MCF 10A (cell line): ENCODE measurements at regions not wholly inside any gene's neighbourhood (a gene's known extent, or its start where the extent isn't known, plus 50 kb on each side); places are given as distances from the start of the nearest gene placed in this dataset.

Source experiments
- BruUV-seq: library from RNA; stranded (reverse); fragments of 400-500 nt; replicated peaks from 2 replicates; lab custom pipeline; 2021; lab: Mats Ljungman, UMichigan
- CTCF ChIA-PET: fragments of 300-600 bp; sonication (Branson Sonifier 250); formaldehyde crosslinking; extraction: SDS; loops from one replicate; lab custom pipeline; 2021; ENCODE audit warnings: antibody characterized with exemption, inconsistent platforms; lab: Yijun Ruan, JAX
- POLR2A ChIA-PET: fragments of 300-600, 350-650 bp; sonication (Branson Sonifier 250); formaldehyde crosslinking; extraction: SDS; loops from one replicate; lab custom pipeline; 2020; ENCODE audit warnings: antibody characterized with exemption, inconsistent platforms; lab: Yijun Ruan, JAX
- DNase-seq: peaks from one replicate; pipeline ENCODE4 v3.0.0-alpha.2; 2018; ENCODE audit not compliant: unreplicated experiment
- H3K27ac Mint-ChIP-seq: one replicate; pipeline ENCODE4 v1.8.0; 2022; ENCODE audit warnings: mild to moderate bottlenecking, low read depth, mixed read lengths; ENCODE audit not compliant: unreplicated experiment
- H3K27me3 Mint-ChIP-seq: one replicate; pipeline ENCODE4 v1.8.0; 2022; ENCODE audit warnings: mixed read lengths; ENCODE audit not compliant: insufficient read depth, unreplicated experiment
- H3K36me3 Mint-ChIP-seq: one replicate; pipeline ENCODE4 v1.8.0; 2022; ENCODE audit warnings: mild to moderate bottlenecking, moderate library complexity, mixed read lengths; ENCODE audit not compliant: insufficient read depth, unreplicated experiment
- H3K4me1 Mint-ChIP-seq: one replicate; pipeline ENCODE4 v1.8.0; 2022; ENCODE audit warnings: mixed read lengths; ENCODE audit not compliant: insufficient read depth, unreplicated experiment
- H3K4me3 Mint-ChIP-seq: one replicate; pipeline ENCODE4 v1.8.0; 2022; ENCODE audit warnings: mild to moderate bottlenecking, moderate library complexity, mixed read lengths; ENCODE audit not compliant: unreplicated experiment
- H3K9me3 Mint-ChIP-seq: one replicate; pipeline ENCODE4 v1.8.0; 2022; ENCODE audit warnings: mixed read lengths; ENCODE audit not compliant: unreplicated experiment
- CTCF ChIP-seq: fragments of 200-600 bp; IDR thresholded peaks from one replicate; pipeline ENCODE4 v1.8.0; 2022; ENCODE audit warnings: antibody characterized with exemption, mild to moderate bottlenecking; ENCODE audit not compliant: unreplicated experiment
- intact Hi-C: fragments of 100-400 bp; cut with micrococcal nuclease; formaldehyde crosslinking; loops from 2 replicates; pipeline ENCODE4 v1.14.1; 2022

- CTCF ChIA-PET: interaction anchor here (0.6 to 1.1 kb wide), 3 partner anchors 67 to 406 kb away, joined by 3 read pairs; no protein-coding TSS in a partner anchor
- peaks cover 17% of the 10 kb centered on the region for H3K27me3 Mint-ChIP-seq
- no peak overlapping the region for H3K4me3 Mint-ChIP-seq
Observed at GRCh38 chr16:86879268-86879667, 300.9 kb downstream of the FOXL1 start.

GRCh38 chr16:86880316-86881117, 302.2 kb downstream of the FOXL1 start:
- POLR2A ChIA-PET: no interaction called here

More at GRCh38 chr16:86879268-86879667, 300.9 kb downstream of the FOXL1 start:
- Mint-ChIP-seq H3K27ac (no peak overlapping the region), H3K4me1 (peaks cover 22% of the 10 kb centered on the region), H3K9me3 (no peaks in the 10 kb centered on the region), H3K36me3 (no peaks in the 10 kb centered on the region)
- POLR2A ChIA-PET: interaction anchor here (0.9 kb wide), 1 partner anchor 385 kb away, joined by 4 read pairs; no protein-coding TSS in a partner anchor
- DNase-seq: no peak
- no TSS peak for BruUV-seq
- TF ChIP-seq CTCF: no peak
- intact Hi-C loops: no loop called here

GRCh38 chr16:86881118-86881510, 302.8 kb downstream of the FOXL1 start:
- intact Hi-C loops: no loop called here
- ChIA-PET POLR2A (no interaction called here), CTCF (no interaction called here)
- H3K4me1 Mint-ChIP-seq: peaks cover 22% of the 10 kb centered on the region
- no peak for DNase-seq
- H3K36me3 Mint-ChIP-seq: no peaks in the 10 kb centered on the region
- no peaks in the 10 kb centered on the region for H3K9me3 Mint-ChIP-seq
- TF ChIP-seq CTCF: no peak
- BruUV-seq: no TSS peak
- peaks cover 17% of the 10 kb centered on the region for H3K27me3 Mint-ChIP-seq
- H3K27ac Mint-ChIP-seq: no peak overlapping the region
- H3K4me3 Mint-ChIP-seq: no peak overlapping the region

More at GRCh38 chr16:86880316-86881117, 302.2 kb downstream of the FOXL1 start:
- CTCF ChIA-PET: no interaction called here
- Mint-ChIP-seq H3K27me3 (peaks cover 17% of the 10 kb centered on the region), H3K4me3 (no peak overlapping the region), H3K4me1 (peaks cover 22% of the 10 kb centered on the region), H3K36me3 (no peaks in the 10 kb centered on the region), H3K9me3 (no peaks in the 10 kb centered on the region), H3K27ac (no peak overlapping the region)
- no TSS peak for BruUV-seq
- no peak for DNase-seq
- intact Hi-C loops: no loop called here
- TF ChIP-seq CTCF: no peak

GRCh38 chr16:86881861-86882273, 303.5 kb downstream of the FOXL1 start:
- no peak for TF ChIP-seq CTCF
- CTCF ChIA-PET: no interaction called here
- no peak overlapping the region for H3K27ac Mint-ChIP-seq
- peaks cover 27% of the 10 kb centered on the region for H3K4me1 Mint-ChIP-seq
- no peaks in the 10 kb centered on the region for H3K9me3 Mint-ChIP-seq
- intact Hi-C loops: no loop called here
- POLR2A ChIA-PET: no interaction called here
- H3K36me3 Mint-ChIP-seq: no peaks in the 10 kb centered on the region
- H3K27me3 Mint-ChIP-seq: peaks cover 16% of the 10 kb centered on the region
- no TSS peak for BruUV-seq
- no peak for DNase-seq
- no peak overlapping the region for H3K4me3 Mint-ChIP-seq
